Daoy (cell line): ENCODE measurements at regions not wholly inside any gene's neighbourhood (a gene's known extent, or its start where the extent isn't known, plus 50 kb on each side); places are given as distances from the start of the nearest gene placed in this dataset.
"Not testable (repeated sequence)": the region's sequence is repeated elsewhere in the genome, so short reads cannot be mapped to it uniquely, and the experiment has no call there.

ENCODE experiments used
- DNase-seq: peaks from one replicate; pipeline ENCODE4 v3.0.0-alpha.2; 2015; ENCODE audit warnings: low read depth

- DNase-seq, result no peak
Measured at GRCh38 chr12:83709899-83710298, 1023.2 kb downstream of the TMTC2 start.

DNA sequence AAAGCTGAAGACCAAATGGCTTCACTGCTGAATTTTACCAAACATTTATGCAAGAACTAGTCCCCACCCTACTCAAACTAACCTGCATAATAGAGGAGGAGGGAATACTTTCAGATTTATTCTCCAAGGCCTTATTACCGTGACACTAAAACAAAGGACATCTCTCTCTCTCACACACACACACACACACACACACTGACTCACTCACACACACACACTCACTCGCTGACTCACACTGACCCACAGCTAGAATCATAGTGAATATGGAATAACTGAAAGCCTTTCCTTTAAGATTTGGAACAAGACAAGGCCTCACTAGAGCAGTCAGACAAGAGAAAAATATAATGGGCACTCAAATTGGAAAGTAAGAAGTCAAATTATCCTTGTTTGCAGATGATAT, 1014.1 kb downstream of the TMTC2 start:
- no peak for DNase-seq

DNA sequence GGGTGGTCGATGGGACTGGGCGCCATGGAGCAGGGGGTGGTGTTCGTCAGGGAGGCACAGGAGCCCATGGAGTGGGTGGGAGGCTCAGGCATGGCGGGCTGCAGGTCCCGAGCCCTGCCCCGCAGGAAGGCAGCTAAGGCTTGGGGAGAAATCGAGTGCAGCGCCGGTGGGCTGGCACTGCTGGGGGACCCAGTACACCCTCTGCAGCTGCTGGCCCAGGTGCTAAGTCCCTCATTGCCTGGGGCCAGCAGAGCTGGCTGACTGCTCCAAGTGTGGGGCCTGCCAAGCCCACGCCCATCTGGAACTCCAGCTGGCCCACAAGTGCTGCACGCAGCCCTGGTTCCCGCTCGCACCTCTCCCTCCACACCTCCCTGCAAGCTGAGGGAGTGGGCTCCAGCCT, 1009.6 kb downstream of the TMTC2 start:
- not testable (repeated sequence) for DNase-seq

GRCh38 chr12:83691730-83692129, 1005.0 kb downstream of the TMTC2 start:
- DNase-seq, result no peak

DNA sequence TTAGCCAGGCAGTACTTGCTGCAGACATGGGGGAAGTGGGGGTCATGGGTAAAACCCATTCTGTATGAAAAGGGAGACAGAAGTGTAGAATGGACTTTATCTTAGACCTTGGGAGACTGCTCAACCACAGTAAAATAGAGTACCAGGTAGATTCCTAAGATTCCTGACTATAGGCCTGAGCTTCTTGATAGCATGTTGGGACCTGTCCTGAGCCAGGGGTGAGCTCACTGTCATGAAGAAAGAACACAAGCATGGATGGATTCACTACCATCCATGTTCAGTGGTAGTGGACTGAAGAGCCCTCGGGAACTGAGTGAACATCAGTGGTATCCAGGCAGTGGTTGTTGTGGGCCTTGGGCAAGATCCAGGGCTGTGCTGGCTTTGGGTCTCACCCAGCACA, 1003.8 kb downstream of the TMTC2 start:
- no peak for DNase-seq

GRCh38 chr12:83689333-83689732, 1002.6 kb downstream of the TMTC2 start:
- no peak for DNase-seq

DNA sequence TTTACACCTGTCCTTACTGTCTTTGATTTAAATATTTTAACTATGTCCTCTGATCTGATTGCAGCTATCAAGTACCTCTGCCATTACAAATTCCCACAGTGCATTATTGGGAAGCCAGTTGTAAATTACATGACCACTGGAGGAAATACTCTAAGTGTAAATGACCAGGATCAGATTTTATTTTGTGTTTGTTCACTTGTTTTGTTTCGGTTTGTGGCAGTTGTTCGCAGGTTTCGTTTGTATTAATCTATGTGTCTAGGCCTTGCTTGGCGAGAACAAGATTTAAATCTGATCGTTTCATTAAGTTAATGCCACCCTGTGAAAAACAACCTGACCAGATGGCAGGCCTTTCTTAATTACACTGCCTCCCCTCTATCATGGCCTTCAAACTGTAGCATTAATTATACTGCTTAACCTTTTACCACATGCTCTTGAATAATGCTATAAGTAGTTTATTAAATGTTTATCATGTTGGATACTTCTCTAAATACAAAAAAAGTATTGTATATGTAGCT, 990.1 kb downstream of the TMTC2 start:
- DNase-seq, result no peak

DNA sequence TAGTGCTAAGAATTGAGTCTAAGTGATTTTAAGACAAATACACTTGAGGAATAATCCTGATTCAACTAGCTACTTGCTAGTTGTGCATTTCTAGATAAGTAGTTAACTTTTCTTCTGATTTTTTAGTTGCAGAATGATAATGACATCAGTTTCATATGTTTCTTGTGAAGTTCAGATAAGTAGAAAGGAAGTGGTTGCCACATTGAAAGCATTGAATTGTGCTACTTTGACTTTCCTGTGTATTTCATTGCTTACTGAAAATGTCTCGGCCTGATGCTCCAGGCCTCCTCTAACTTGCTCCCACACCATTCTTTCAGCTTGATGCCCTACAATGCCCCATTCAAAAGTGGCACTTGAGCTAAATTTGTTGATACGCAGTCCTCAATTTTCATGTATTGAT, 980.0 kb downstream of the TMTC2 start:
- no peak for DNase-seq

DNA sequence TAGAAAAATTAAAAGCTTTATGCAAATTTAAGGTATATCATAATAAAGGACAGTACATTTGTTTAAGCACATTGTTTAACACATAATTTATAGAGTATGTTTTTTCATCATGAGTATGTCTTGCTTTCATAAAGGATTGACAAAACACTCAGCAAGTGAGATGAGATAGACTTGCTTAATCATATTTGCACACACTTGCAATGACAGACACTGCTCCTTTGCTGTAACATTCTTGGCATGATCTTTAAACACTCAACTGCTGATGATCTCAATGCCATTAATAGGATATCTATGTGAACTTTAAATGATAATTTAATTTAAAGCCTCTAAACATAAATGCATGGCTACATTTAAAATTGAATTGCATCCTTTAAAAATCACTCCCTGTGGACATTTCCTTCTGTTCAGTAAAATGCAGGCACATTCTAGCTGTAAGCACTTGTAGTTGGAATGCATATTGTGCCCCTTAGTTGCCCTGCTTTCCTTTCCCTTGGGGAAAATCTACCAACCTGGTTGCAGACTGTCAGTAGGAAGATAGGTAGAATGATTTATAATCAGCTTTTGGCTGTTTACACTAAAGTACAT, 979.0 kb downstream of the TMTC2 start:
- no peak for DNase-seq

DNA sequence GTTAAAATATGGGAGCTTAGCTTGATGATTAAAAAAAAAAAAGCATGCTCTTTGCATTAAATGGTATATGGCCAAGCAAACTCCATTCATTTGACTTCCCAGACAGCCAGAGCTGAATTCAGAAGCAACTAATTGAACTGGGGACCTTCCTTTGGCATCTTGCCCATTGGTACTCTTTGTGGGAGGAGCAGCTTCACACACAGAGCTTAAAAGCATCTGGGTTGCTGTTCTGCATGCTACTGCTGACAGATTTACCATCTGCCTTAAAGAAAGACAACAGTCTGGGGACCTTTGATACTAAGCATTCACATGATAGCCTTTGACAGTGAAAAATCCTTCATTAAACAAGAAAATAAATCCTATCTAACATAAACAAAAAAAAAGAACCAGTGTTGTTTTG, 977.9 kb downstream of the TMTC2 start:
- DNase-seq, result no peak

GRCh38 chr12:83660727-83661358, 974.1 kb downstream of the TMTC2 start:
- DNase-seq, result no peak

DNA sequence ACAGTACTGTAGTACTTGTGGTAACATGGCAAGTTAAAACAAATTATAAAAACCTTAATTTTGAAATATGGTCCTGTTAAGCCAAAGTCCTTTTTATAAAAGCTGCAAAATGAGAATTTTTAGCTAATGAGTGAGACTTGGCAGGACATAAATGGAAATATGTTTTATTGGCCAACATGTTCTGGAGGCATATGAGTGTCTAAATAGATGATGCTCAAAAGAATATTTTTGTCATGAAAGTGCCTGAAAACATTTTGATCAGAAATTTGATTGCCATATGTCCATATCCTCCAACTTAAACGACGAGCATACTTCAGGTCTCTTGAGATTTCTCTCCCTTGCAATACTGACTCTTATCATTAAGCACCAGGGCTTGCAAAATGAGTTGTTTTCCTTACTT, 972.6 kb downstream of the TMTC2 start:
- no peak for DNase-seq

- no peak for DNase-seq
Measured at GRCh38 chr12:83656004-83656403, 969.3 kb downstream of the TMTC2 start.

GRCh38 chr12:83642205-83642604, 955.5 kb downstream of the TMTC2 start:
- no peak for DNase-seq

- DNase-seq, result no peak
Measured at GRCh38 chr12:83641789-83642188, 955.1 kb downstream of the TMTC2 start.

DNA sequence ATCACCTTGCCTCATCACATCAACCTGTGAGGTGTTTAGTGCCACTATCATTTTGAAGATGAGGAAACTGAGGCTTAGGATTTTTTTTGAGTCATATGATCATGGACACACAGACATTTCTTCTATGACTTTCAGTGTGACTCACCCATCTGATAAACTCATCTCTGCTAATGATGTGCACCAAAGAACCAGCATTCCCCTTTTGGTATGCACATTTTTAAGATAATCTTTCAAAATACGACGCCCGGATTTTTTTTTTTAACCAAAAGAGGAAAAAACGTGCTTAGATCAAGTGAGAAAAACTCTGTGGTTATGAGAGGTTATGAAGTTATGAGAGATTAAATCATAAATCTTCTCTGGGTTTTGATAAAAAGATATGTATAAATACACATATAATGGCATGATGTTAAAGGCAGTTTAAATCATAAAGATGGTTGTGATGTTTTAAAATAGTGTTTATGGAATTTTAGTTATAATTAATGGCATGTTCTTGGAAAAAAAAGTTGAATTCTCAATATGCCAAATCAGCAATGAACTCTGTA, 948.1 kb downstream of the TMTC2 start:
- DNase-seq, result no peak

- DNase-seq, result no peak
Measured at GRCh38 chr12:83630526-83630925, 943.8 kb downstream of the TMTC2 start.

DNA sequence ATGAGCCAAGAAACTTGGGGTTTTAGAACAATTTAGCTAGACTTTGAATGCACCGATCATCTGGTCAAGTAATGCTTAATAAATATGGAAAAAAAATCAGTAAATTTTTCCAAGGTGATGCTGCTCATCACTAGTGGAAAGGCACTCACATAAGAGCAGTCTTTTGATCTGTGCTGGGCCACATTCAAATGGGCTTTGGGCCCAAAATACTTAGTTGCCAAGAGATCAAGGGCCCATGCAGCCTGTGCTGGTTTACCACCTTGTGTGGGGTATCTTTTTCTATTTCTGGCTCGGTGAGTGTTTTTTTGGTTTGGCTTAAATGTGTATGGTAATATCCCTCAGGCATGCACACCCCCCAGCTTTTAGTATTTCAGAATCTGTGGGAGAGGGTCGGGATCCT, 943.2 kb downstream of the TMTC2 start:
- no peak for DNase-seq

DNA sequence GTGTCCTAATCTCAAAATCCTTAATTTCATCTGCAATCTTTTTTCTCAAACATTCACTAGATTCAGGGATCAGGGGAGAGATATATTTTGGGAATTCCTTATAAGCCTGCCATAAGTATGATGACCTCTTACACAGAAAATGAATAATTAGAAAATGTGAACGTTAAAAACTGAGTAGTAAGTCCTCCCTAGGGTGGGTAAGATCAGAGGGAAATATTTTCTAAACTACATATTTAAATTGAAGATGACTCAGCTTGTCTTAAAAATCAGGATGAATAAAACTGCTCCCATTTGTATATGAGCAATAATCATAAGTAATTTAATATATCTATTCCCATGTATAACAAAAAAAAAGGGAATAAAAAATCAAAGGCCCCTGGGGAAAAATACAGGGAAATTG, 935.5 kb downstream of the TMTC2 start:
- no peak for DNase-seq

DNA sequence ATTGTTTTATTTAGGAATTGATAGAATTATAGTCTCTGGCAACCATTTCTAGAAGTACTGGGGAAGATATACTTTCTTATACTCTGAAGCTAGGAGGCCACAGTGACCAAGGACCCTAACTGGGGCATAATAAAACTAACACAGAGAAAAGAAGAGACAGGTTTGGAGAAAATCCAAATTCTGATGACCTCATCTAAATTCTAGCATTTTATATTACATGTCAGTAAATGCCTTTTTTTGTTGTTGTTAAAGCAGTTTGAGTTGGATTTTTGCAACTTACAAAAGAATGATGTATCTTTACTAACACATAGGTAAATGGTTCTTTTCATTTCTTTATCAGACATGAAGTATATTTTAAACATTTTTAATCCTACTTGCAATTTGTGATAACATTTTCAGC, 933.3 kb downstream of the TMTC2 start:
- DNase-seq, result no peak

DNA sequence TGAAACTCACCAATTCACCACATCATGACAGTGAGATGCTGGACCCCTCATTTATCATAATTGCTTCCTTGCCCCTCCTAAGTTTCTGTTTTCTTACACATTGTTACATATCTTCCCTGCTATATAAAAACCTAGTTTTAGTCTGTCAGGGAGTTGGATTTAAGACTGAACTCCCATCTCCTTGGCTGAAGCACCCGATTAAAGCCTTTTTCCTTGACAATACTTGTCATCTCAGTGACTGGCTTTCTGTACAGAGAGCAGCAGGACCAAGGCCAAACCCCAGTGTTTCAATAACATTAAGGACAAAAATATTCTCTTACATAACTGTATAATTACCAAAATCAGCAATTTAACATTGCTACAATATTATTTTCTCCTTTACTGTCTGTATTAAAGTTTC, 928.4 kb downstream of the TMTC2 start:
- no peak for DNase-seq

GRCh38 chr12:83613586-83614110, 926.9 kb downstream of the TMTC2 start:
- no peak for DNase-seq

- DNase-seq, result no peak
Measured at GRCh38 chr12:83603106-83603505, 916.4 kb downstream of the TMTC2 start.
